ENCODE measurements at regions not wholly inside any gene's neighbourhood (a gene's known extent, or its start where the extent isn't known, plus 50 kb on each side); places are given as distances from the start of the nearest gene placed in this dataset.

- Histone ChIP-seq H3K4me1 (no peaks in the 10 kb centered on the region), H3K4me3 (no peak overlapping the region)
Measured at GRCh38 chr1:208409176-208409575, 165.0 kb upstream of the PLXNA2 start.

DNA sequence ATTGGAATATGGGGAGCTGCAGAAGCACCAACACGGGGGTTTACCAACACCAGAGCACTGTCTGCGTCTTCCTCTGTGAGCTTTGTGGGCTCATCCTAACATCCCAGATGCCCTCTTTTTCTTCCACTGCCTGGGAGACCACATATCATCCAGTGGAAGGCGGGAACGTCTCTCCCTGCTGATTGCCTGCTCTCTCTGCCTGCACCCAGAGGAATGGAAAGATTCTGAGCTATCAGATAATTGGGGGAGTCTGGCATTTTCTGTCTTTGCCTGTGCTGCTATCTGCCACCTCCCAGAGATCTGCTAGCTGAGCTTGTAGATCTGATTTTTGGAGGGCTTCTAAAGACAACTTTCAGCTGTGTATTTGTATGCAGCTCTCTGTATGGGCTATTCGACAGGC, 166.2 kb upstream of the PLXNA2 start:
- Histone ChIP-seq H3K4me1 (no peaks in the 10 kb centered on the region), H3K36me3 (no peaks in the 10 kb centered on the region), H3K4me3 (no peak overlapping the region), H3K27me3 (no peaks in the 10 kb centered on the region), H3K9me3 (no peaks in the 10 kb centered on the region), H3K27ac (no peak overlapping the region)
- DNase-seq (ENCODE audit: low spot score in 2 of 2): no peak
- no peak for TF ChIP-seq CTCF (IDR thresholded peaks at IDR 0.05)
- intact Hi-C loops (cut with DNase I): no loop called here

More at GRCh38 chr1:208409176-208409575, 165.0 kb upstream of the PLXNA2 start:
- intact Hi-C loops (cut with DNase I): no loop called here
- Histone ChIP-seq H3K27ac (no peak overlapping the region), H3K36me3 (no peaks in the 10 kb centered on the region), H3K27me3 (no peaks in the 10 kb centered on the region), H3K9me3 (peaks cover 0 to 4% of the 10 kb centered on the region in 2 donors)
- DNase-seq (ENCODE audit: low spot score in 2 of 2): no peak
- TF ChIP-seq CTCF (IDR thresholded peaks at IDR 0.05): no peak

- no peaks in the 10 kb centered on the region for H3K4me1 ChIP-seq
- H3K4me3 ChIP-seq: no peak overlapping the region
- H3K36me3 ChIP-seq: no peaks in the 10 kb centered on the region
- H3K27me3 ChIP-seq: no peaks in the 10 kb centered on the region
- TF ChIP-seq CTCF (IDR thresholded peaks at IDR 0.05): no peak
- H3K27ac ChIP-seq: no peak overlapping the region
- intact Hi-C loops (cut with DNase I): no loop called here
- DNase-seq (ENCODE audit: low spot score in 2 of 2): no peak
- H3K9me3 ChIP-seq: no peaks in the 10 kb centered on the region
Measured at GRCh38 chr1:208413006-208413405, 168.8 kb upstream of the PLXNA2 start.

- Histone ChIP-seq H3K36me3 (no peaks in the 10 kb centered on the region), H3K27me3 (no peaks in the 10 kb centered on the region), H3K27ac (no peak overlapping the region), H3K9me3 (no peaks in the 10 kb centered on the region), H3K4me3 (no peak overlapping the region), H3K4me1 (no peaks in the 10 kb centered on the region)
- no peak for DNase-seq (ENCODE audit: low spot score in 2 of 2)
- TF ChIP-seq CTCF (IDR thresholded peaks at IDR 0.05): no peak
- intact Hi-C loops (cut with DNase I): no loop called here
Measured at GRCh38 chr1:208418667-208419066, 174.5 kb upstream of the PLXNA2 start.

DNA sequence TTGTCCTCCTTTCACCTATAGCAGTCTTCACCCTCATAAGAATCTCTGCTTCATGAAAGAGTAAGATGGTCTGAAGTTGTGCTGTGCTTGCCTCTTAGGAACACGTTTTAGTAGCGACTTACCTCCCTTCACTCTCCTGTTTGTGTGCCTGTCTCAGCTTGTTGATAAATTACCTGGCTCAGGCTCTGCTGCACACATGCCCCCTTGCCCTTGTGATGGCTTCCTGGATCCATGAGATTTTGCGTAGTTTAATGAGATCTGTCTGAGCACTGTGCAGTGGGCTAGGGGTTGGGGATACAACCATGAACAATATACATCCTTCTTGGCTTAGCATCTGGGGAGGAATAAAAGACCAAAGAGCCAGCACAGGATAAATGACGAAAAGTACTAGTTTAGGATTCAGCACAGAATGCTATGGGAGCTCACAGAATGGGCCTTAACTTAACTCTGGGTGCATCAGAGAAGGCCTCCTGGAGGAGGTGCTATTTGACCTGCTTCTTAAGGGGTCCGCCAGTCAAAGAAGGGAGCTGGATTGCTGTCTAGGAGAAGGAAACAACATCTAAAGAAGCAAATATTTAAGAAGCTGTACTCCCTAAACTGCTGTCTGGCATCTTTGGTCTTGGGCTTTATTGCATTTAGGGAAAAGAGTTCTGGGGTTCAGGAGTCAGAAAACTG, 175.7 kb upstream of the PLXNA2 start:
- no peaks in the 10 kb centered on the region for H3K4me1 ChIP-seq
- TF ChIP-seq CTCF (IDR thresholded peaks at IDR 0.05): no peak

DNA sequence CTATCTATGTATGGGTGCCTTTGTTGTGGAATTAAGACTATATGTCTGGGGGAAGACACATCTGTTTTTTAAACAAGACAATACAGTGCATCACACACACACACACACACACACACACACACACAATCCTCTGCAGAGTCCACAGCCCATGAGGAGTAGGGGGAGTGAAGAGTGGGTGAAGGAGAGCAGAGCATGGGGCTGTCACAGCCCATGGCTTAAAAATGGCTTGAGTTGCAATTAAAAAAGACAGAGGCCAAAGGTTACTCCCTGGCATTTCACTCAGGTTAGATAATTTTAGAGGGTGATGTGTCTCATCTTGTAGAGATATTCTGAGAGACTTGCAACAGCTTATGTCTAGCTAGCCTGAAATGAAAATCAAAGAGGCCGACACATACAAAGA, 176.5 kb upstream of the PLXNA2 start:
- no peak overlapping the region for H3K27ac ChIP-seq
- H3K4me1 ChIP-seq: no peaks in the 10 kb centered on the region
- no peak overlapping the region for H3K4me3 ChIP-seq
- H3K36me3 ChIP-seq: no peaks in the 10 kb centered on the region
- intact Hi-C loops (cut with DNase I): no loop called here
- no peak for DNase-seq (ENCODE audit: low spot score in 2 of 2)
- peaks cover 0 to 3% of the 10 kb centered on the region in 2 donors for H3K9me3 ChIP-seq
- TF ChIP-seq CTCF (IDR thresholded peaks at IDR 0.05): no peak
- H3K27me3 ChIP-seq: no peaks in the 10 kb centered on the region

More for the DNA sequence above, 175.7 kb upstream of the PLXNA2 start:
- intact Hi-C loops (cut with DNase I): no loop called here
- Histone ChIP-seq H3K9me3 (peaks cover 0 to 3% of the 10 kb centered on the region in 2 donors), H3K27me3 (no peaks in the 10 kb centered on the region), H3K36me3 (no peaks in the 10 kb centered on the region), H3K27ac (no peak overlapping the region), H3K4me3 (no peak overlapping the region)
- no peak for DNase-seq (ENCODE audit: low spot score in 2 of 2)

Data from ascending aorta (tissue), 2 donors.